ENCODE measurements at regions not wholly inside any gene's neighbourhood (a gene's known extent, or its start where the extent isn't known, plus 50 kb on each side); places are given as distances from the start of the nearest gene placed in this dataset. TPM values are rescaled to one million over a fixed set of nuclear protein-coding genes. Genes with fewer than 3 reads are reported as not detected.

DNA sequence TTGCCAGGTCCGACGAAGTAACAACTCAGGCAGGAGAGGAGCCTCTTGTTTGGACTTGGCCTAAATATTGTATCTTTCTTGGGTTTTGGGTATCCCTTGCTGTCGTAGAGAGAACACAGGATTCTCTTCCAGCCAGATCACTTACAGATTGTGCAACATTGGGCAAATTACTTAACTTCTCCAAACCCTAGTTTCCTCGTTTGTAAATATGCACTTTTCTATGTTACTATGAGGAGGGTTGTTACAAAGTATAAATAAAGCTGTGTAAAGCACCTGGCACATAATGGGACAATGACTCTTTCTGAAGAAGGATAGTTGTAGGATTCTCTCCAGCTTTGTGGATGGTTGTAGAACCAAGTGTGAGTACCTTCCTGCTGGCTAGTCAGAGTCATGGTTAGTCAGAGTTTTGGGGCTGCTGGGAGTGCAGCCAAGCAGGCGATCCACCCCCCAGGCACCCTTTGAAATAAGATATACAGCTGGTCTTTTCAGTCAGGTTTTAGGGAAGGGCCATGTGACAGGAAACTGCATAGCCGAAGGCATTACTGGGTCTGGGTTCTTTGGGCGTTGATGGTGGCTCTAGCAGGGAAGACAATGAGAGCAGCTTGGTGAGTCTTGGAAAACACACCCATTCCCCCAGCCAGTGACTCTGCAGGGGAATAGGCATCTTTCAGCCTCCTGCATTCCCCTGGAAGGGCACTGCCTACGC lies 49.9 kb upstream of the GDNF start:
- no peaks in the 10 kb centered on the region for H3K9me2 ChIP-seq (ENCODE audit: insufficient read depth, low read length)
- no peak for TF ChIP-seq EZH2phosphoT487 (IDR thresholded peaks at IDR 0.05; ENCODE audit: borderline replicate concordance, low read depth, low read length)
- no peak for TF ChIP-seq CTCF (conservative IDR thresholded peaks at IDR 0.05; ENCODE audit: low read length)
- no peak overlapping the region for H3K4me3 ChIP-seq (ENCODE audit: low read depth, low read length, poor library complexity, severe bottlenecking)
- intact Hi-C loops (cut with micrococcal nuclease; ENCODE audit: unreplicated experiment), result no loop called here
- H4K20me1 ChIP-seq (ENCODE audit: insufficient read depth, low read length), result no peaks in the 10 kb centered on the region
- H3K27ac ChIP-seq (ENCODE audit: low read depth, low read length, poor library complexity, severe bottlenecking), result no peak overlapping the region
- no TSS peak for BruUV-seq (replicated peaks)
- H3K79me2 ChIP-seq (ENCODE audit: insufficient read depth, low read depth, low read length), result no peaks in the 10 kb centered on the region
- ChIA-PET CTCF (ENCODE audit: unreplicated experiment) (no interaction called here), POLR2A (no interaction called here)
- no peaks in the 10 kb centered on the region for H3K9me3 ChIP-seq (ENCODE audit: low read length)
- no peak for DNase-seq (ENCODE audit: low spot score)
- H3K4me2 ChIP-seq (ENCODE audit: low read length), result no peak overlapping the region
- no peaks in the 10 kb centered on the region for H3K4me1 ChIP-seq (ENCODE audit: insufficient read depth, low read length, poor library complexity, severe bottlenecking)
- H2AFZ ChIP-seq (ENCODE audit: low read length), result no peak overlapping the region
- H3K36me3 ChIP-seq (ENCODE audit: insufficient read depth, low read length), result no peaks in the 10 kb centered on the region

Small RNAs in the stretch of these regions (small RNA-seq; reads per million reads assigned to genes)
- gene LINC02110, result not detected

Measured in OCI-LY7 (cell line).